ENCODE measurements at regions not wholly inside any gene's neighbourhood (a gene's known extent, or its start where the extent isn't known, plus 50 kb on each side); places are given as distances from the start of the nearest gene placed in this dataset.
A peak's percentile ranks its signal among the peaks of the same experiment; 100 is the strongest.

DNA sequence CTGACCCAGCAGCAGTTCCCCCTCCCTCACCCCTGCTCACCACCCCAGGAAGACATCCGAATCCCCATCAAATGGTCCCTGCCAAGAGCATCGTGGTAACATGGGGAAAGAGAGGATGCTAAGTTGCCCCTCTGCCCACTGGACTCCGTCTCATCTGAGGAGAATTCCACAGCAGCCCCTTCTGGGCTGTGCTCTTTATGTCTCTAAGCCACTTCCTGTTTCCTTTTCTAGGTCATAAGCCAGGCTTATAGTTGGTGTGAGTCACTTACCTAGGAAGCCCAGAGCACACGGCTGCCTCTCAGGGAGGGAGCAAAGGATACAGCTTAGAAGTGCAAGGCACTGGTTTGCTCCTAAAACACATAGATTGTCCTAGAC is 76.0 kb downstream of the VCPKMT start (continued):
- TF ChIP-seq EZH2phosphoT487 (IDR thresholded peaks at IDR 0.05; ENCODE audit: unreplicated experiment) (no peak), ZNF331 (CRISPR knock-in tag; IDR thresholded peaks at IDR 0.05; ENCODE audit: low read depth) (no peak), JUNB (IDR thresholded peaks at IDR 0.05; ENCODE audit: unreplicated experiment) (no peak), CTCF (conservative IDR thresholded peaks at IDR 0.05; ENCODE audit: low read depth in 2 of 2) (no peak), CREB1 (CRISPR knock-in tag; IDR thresholded peaks at IDR 0.05; ENCODE audit: low read depth) (no peak), NANOG (IDR thresholded peaks at IDR 0.05; ENCODE audit: borderline replicate concordance) (no peak), EZH2 (IDR thresholded peaks at IDR 0.05; ENCODE audit: low read depth, unreplicated experiment) (no peak), POLR2AphosphoS5 (IDR thresholded peaks at IDR 0.05; ENCODE audit: low read depth) (no peak)
- TF ChIP-seq, protein P1, sequence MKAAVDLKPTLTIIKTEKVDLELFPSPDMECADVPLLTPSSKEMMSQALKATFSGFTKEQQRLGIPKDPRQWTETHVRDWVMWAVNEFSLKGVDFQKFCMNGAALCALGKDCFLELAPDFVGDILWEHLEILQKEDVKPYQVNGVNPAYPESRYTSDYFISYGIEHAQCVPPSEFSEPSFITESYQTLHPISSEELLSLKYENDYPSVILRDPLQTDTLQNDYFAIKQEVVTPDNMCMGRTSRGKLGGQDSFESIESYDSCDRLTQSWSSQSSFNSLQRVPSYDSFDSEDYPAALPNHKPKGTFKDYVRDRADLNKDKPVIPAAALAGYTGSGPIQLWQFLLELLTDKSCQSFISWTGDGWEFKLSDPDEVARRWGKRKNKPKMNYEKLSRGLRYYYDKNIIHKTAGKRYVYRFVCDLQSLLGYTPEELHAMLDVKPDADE (IDR thresholded peaks at IDR 0.05) = no peak
- TF ChIP-seq, protein P2, sequence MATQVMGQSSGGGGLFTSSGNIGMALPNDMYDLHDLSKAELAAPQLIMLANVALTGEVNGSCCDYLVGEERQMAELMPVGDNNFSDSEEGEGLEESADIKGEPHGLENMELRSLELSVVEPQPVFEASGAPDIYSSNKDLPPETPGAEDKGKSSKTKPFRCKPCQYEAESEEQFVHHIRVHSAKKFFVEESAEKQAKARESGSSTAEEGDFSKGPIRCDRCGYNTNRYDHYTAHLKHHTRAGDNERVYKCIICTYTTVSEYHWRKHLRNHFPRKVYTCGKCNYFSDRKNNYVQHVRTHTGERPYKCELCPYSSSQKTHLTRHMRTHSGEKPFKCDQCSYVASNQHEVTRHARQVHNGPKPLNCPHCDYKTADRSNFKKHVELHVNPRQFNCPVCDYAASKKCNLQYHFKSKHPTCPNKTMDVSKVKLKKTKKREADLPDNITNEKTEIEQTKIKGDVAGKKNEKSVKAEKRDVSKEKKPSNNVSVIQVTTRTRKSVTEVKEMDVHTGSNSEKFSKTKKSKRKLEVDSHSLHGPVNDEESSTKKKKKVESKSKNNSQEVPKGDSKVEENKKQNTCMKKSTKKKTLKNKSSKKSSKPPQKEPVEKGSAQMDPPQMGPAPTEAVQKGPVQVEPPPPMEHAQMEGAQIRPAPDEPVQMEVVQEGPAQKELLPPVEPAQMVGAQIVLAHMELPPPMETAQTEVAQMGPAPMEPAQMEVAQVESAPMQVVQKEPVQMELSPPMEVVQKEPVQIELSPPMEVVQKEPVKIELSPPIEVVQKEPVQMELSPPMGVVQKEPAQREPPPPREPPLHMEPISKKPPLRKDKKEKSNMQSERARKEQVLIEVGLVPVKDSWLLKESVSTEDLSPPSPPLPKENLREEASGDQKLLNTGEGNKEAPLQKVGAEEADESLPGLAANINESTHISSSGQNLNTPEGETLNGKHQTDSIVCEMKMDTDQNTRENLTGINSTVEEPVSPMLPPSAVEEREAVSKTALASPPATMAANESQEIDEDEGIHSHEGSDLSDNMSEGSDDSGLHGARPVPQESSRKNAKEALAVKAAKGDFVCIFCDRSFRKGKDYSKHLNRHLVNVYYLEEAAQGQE (IDR thresholded peaks at IDR 0.05; ENCODE audit: unreplicated experiment) = no peak

DNA sequence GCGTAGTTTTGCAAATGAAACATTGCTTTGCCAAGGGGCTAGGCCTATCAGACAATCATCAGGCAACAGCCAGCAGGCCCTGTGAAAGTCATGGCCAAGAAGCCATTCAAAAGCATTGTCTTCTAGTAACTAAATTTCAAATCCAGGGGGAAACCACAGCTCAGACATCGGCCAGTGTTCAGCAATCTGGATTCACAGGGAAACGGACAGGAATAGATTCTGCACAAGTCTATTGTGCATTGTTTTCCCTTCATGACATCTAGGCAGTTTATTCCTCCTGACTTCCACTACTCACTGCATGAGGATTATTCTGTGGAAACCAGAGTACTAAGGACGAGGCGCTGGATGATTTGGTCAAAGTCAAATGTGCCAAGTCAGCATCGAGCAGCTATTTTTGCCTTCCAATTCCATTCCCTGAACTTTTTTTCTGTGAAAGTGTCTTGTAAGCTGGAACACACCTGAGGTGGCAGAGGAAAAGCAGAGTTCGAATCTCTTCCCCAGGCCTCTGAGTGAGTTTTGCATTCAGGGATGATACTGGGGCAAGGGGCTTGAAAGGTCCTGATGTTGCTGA is 75.4 kb downstream of the VCPKMT start:
- no peak for ATAC-seq

More for the DNA sequence above, 75.4 kb downstream of the VCPKMT start:
- Mint-ChIP-seq H3K9me3 (no peaks in the 10 kb centered on the region), H3K36me3 (ENCODE audit: low read depth) (no peaks in the 10 kb centered on the region), H3K27me3 (ENCODE audit: insufficient read depth, low read depth, poor library complexity) (peaks cover 3% of the 10 kb centered on the region), H3K4me1 (peaks cover 7% of the 10 kb centered on the region), H3K4me3 (no peak overlapping the region), H3K27ac (no peak overlapping the region)
- Histone ChIP-seq H3K27me3 (ENCODE audit: insufficient read depth) (no peaks in the 10 kb centered on the region), H3K79me2 (replicated peaks; ENCODE audit: insufficient read depth) (no peaks in the 10 kb centered on the region), H2AFZ (peak overlapping the region; percentile 47; the same call in 1 of the 2 replicates), H3K4me3 (no peak overlapping the region), H3K9me2 (ENCODE audit: insufficient read depth) (peaks cover 5% of the 10 kb centered on the region; the same call in 1 of the 2 replicates), H3K4me1 (ENCODE audit: insufficient read depth) (peaks cover 3% of the 10 kb centered on the region; the same call in 1 of the 2 replicates), H3K27ac (ENCODE audit: low read depth) (no peak overlapping the region), H3F3A (replicated peaks; ENCODE audit: low read depth) (no peaks in the 10 kb centered on the region), H3K36me3 (ENCODE audit: insufficient read depth) (no peaks in the 10 kb centered on the region), H4K20me1 (replicated peaks; ENCODE audit: insufficient read depth) (no peaks in the 10 kb centered on the region), H3K4me2 (no peak overlapping the region)
- no peak for DNase-seq (ENCODE audit: low spot score)
- TF ChIP-seq EZH2phosphoT487 (IDR thresholded peaks at IDR 0.05; ENCODE audit: unreplicated experiment) = no peak
- no peak for TF ChIP-seq EZH2 (IDR thresholded peaks at IDR 0.05; ENCODE audit: low read depth, unreplicated experiment)
- TF ChIP-seq, protein P1 (IDR thresholded peaks at IDR 0.05) = no peak
- TF ChIP-seq, protein P2 (IDR thresholded peaks at IDR 0.05; ENCODE audit: unreplicated experiment) = no peak
- no peak for TF ChIP-seq POLR2AphosphoS5 (IDR thresholded peaks at IDR 0.05; ENCODE audit: low read depth)
- TF ChIP-seq CTCF (conservative IDR thresholded peaks at IDR 0.05; ENCODE audit: low read depth in 2 of 2) = no peak
- no peak for TF ChIP-seq ZNF114 (CRISPR knock-in tag; IDR thresholded peaks at IDR 0.05)

All from GM23338 (cell line).